Gastrocnemius medialis (tissue), 4 donors: ENCODE measurements at regions not wholly inside any gene's neighbourhood (a gene's known extent, or its start where the extent isn't known, plus 50 kb on each side); places are given as distances from the start of the nearest gene placed in this dataset.

Experiments used
- POLR2A ChIP-seq, 2 donors: fragments of 450-650 bp; IDR thresholded peaks; one replicate each; pipeline ENCODE4 v1.6.1; 2017; ENCODE audit warnings: antibody characterized with exemption in 2 of 2, mild to moderate bottlenecking in 2 of 2, moderate library complexity in 2 of 2
- TF ChIP-seq, protein P1 (sequence below), 5 experiments: fragments of 450-650 bp in 3 of 5; fragments of 200-600 bp in 2 of 5; sonication (generic) in 2 of 5; IDR thresholded peaks in 4 of 5; conservative IDR thresholded peaks in 1 of 5; 1 replicate in 4 of 5; 2 replicates in 1 of 5; pipeline ENCODE4 v1.5.1; 2016 to 2019; ENCODE audit warnings: antibody characterized with exemption in 5 of 5, mild to moderate bottlenecking in 3 of 5, moderate library complexity in 3 of 5

DNA sequence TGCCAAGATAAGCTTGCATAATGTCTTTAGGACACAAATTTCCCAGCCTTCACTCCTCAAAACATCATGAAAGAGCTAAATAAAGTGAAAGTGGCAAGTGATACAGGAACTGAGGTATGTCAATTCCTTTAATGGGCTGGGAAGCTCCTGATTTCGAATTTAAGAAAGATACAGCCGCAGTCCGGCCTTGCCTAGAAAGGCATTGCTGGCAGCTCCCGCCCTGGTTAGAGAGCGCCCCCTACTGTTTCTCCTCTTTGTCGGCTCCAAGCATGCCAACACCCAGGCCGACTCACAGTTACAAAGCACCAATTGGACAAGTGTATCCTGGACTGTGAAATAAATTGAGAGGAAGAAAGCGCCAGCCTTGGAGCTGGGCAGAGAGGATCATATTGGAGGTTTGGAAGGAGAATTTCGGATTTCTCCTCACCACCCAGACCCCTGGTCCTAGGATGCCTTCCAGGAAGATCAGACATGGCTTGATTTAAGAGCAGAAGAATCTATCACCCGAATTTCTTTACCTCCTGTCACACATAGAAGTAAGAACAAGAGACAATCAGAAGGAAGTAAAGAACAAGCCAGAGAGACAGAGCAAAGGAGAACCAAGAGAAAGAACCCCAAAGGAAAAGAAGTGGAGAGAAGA lies 84.0 kb downstream of the FAM76B start:
- TF ChIP-seq, protein P1, sequence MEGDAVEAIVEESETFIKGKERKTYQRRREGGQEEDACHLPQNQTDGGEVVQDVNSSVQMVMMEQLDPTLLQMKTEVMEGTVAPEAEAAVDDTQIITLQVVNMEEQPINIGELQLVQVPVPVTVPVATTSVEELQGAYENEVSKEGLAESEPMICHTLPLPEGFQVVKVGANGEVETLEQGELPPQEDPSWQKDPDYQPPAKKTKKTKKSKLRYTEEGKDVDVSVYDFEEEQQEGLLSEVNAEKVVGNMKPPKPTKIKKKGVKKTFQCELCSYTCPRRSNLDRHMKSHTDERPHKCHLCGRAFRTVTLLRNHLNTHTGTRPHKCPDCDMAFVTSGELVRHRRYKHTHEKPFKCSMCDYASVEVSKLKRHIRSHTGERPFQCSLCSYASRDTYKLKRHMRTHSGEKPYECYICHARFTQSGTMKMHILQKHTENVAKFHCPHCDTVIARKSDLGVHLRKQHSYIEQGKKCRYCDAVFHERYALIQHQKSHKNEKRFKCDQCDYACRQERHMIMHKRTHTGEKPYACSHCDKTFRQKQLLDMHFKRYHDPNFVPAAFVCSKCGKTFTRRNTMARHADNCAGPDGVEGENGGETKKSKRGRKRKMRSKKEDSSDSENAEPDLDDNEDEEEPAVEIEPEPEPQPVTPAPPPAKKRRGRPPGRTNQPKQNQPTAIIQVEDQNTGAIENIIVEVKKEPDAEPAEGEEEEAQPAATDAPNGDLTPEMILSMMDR (IDR thresholded peaks at IDR 0.05 in 4 of 5, conservative IDR thresholded peaks at IDR 0.05 in 1 of 5): peak; percentile 81 to 91 (median 82)
- TF ChIP-seq POLR2A (IDR thresholded peaks at IDR 0.05): no peak
